Activated CD8-positive, alpha-beta memory T cell treated with anti-CD3 and anti-CD28 coated beads, Interleukin-2, amount 50 U/mL, for 1 hour (primary cell): ENCODE measurements at regions not wholly inside any gene's neighbourhood (a gene's known extent, or its start where the extent isn't known, plus 50 kb on each side); places are given as distances from the start of the nearest gene placed in this dataset.
"Not testable (repeated sequence)": the region's sequence is repeated elsewhere in the genome, so short reads cannot be mapped to it uniquely, and the experiment has no call there.

Source experiments
- DNase-seq: peaks from one replicate; pipeline ENCODE4 v3.0.0-alpha.2; 2020; ENCODE audit errors: extremely low read depth

- DNase-seq: no peak
Measured at GRCh38 chr17:20941872-20942271, 100.9 kb downstream of the USP22 start.

- no peak for DNase-seq
Measured at GRCh38 chr17:20944014-20944865, 98.6 kb downstream of the USP22 start.

- DNase-seq: not testable (repeated sequence)
Measured at GRCh38 chr17:20947708-20948107, 95.1 kb downstream of the USP22 start.

- DNase-seq: no peak
Measured at GRCh38 chr17:20948984-20949777, 93.6 kb downstream of the USP22 start.
